Esophagus squamous epithelium (tissue), 5 donors: ENCODE measurements at regions not wholly inside any gene's neighbourhood (a gene's known extent, or its start where the extent isn't known, plus 50 kb on each side); places are given as distances from the start of the nearest gene placed in this dataset.

Source experiments
- DNase-seq: peaks from one replicate; lab custom pipeline; 2025; lab: John Stamatoyannopoulos, UW
- H3K27ac ChIP-seq, 4 donors: fragments of 200-600 bp; sonication (generic); one replicate each; pipeline ENCODE4 v1.5.1; 2016 to 2019; ENCODE audit warnings: mild to moderate bottlenecking in 1 of 4
- H3K27me3 ChIP-seq, 4 donors: fragments of 200-600 bp; sonication (generic); 1 replicate in 3 of 4; 2 replicates in 1 of 4; pipeline versions ENCODE4 v1.5.1 to v1.6.0; 2017 to 2021; ENCODE audit warnings: antibody characterized with exemption in 1 of 4
- H3K36me3 ChIP-seq, 3 donors: fragments of 200-600 bp; sonication (generic); one replicate each; pipeline ENCODE4 v1.5.1; 2016 to 2019
- H3K4me1 ChIP-seq, 3 donors: fragments of 200-600 bp; sonication (generic); one replicate each; pipeline ENCODE4 v1.5.1; 2017 to 2019
- H3K4me3 ChIP-seq, 4 donors: fragments of 200-600 bp; sonication (generic); 1 replicate in 3 of 4; 2 replicates in 1 of 4; pipeline ENCODE4 v1.5.1; 2016 to 2019; ENCODE audit warnings: mild to moderate bottlenecking in 2 of 4, moderate library complexity in 1 of 4
- H3K9me3 ChIP-seq, 3 donors: fragments of 200-600 bp; sonication (generic); one replicate each; pipeline ENCODE4 v1.5.1; 2016 to 2019
- CTCF ChIP-seq, 6 experiments: fragments of 450-650 bp in 4 of 6; fragments of 200-600 bp in 2 of 6; sonication (generic) in 2 of 6; IDR thresholded peaks; one replicate each; pipeline ENCODE4 v1.5.1; 2016 to 2019; ENCODE audit warnings: antibody characterized with exemption in 6 of 6, mild to moderate bottlenecking in 4 of 6, moderate library complexity in 4 of 6
- POLR2A ChIP-seq, 4 donors: fragments of 450-650 bp; IDR thresholded peaks; one replicate each; pipeline ENCODE4 v1.6.1; 2017; ENCODE audit warnings: antibody characterized with exemption in 4 of 4, mild to moderate bottlenecking in 4 of 4, moderate library complexity in 3 of 4
- whole genome bisulfite sequencing, 2 donors: methylation state at CpG; one replicate each; pipeline ENCODE4 v1.1.5; 2018; 5-methylcytosine and 5-hydroxymethylcytosine counted together
- intact Hi-C: fragments of 100-400 bp; cut with DNase I; formaldehyde crosslinking; loops from one replicate; pipeline ENCODE4 v1.15.0; 2022
- donor health status: DM: yes; HTN: yes; CAD: no.

- Histone ChIP-seq H3K9me3 (no peaks in the 10 kb centered on the region), H3K27ac (peak overlapping the region; percentile 61 to 88 (median 84)), H3K4me3 (no peak overlapping the region), H3K36me3 (no peaks in the 10 kb centered on the region), H3K4me1 (peaks cover 0 to 54% (median 35%) of the 10 kb centered on the region in 3 donors), H3K27me3 (no peaks in the 10 kb centered on the region)
- 76 to 78% methylated on average over 6 to 8 of the region's 10 CpGs for WGBS, 2 donors
- no peak for TF ChIP-seq POLR2A (IDR thresholded peaks at IDR 0.05)
- no peak for TF ChIP-seq CTCF (IDR thresholded peaks at IDR 0.05)
- no peak for DNase-seq
- intact Hi-C loops: no loop called here
Measured at GRCh38 chr1:8201331-8201861, 116.5 kb upstream of the SLC45A1 start.

- H3K36me3 ChIP-seq: no peaks in the 10 kb centered on the region
- peak overlapping the region; percentile 61 to 88 (median 84) for H3K27ac ChIP-seq
- intact Hi-C loops: no loop called here
- TF ChIP-seq CTCF (IDR thresholded peaks at IDR 0.05): no peak
- no peak for TF ChIP-seq POLR2A (IDR thresholded peaks at IDR 0.05)
- H3K4me1 ChIP-seq: peaks cover 0 to 54% (median 35%) of the 10 kb centered on the region in 3 donors
- no peaks in the 10 kb centered on the region for H3K27me3 ChIP-seq
- WGBS, 2 donors: 86 to 88% methylated on average over 16 to 18 of the region's 18 CpGs
- no peaks in the 10 kb centered on the region for H3K9me3 ChIP-seq
- H3K4me3 ChIP-seq: no peak overlapping the region
- no peak for DNase-seq
Measured at GRCh38 chr1:8200317-8201115, 117.4 kb upstream of the SLC45A1 start.

- intact Hi-C loops: no loop called here
- peaks cover 0 to 52% (median 32%) of the 10 kb centered on the region in 3 donors for H3K4me1 ChIP-seq
- WGBS, 2 donors: 84 to 89% methylated on average over 6 of the region's 6 CpGs
- H3K9me3 ChIP-seq: no peaks in the 10 kb centered on the region
- no peak for DNase-seq
- no peak overlapping the region for H3K4me3 ChIP-seq
- H3K27me3 ChIP-seq: no peaks in the 10 kb centered on the region
- TF ChIP-seq POLR2A (IDR thresholded peaks at IDR 0.05) (no peak), CTCF (IDR thresholded peaks at IDR 0.05) (no peak)
- H3K36me3 ChIP-seq: no peaks in the 10 kb centered on the region
- peak overlapping the region in 3 of 4 donors; percentile 36 to 61 (median 40) for H3K27ac ChIP-seq
Measured at GRCh38 chr1:8198522-8198921, 119.4 kb upstream of the SLC45A1 start.

GRCh38 chr1:8197493-8198282 is 120.2 kb upstream of the SLC45A1 start:
- Histone ChIP-seq H3K27ac (peak overlapping the region in 3 of 4 donors; percentile 36 to 61 (median 40)), H3K4me1 (peaks cover 0 to 44% (median 27%) of the 10 kb centered on the region in 3 donors), H3K27me3 (no peaks in the 10 kb centered on the region), H3K9me3 (no peaks in the 10 kb centered on the region), H3K36me3 (no peaks in the 10 kb centered on the region), H3K4me3 (no peak overlapping the region)
- WGBS, 2 donors: 26 to 27% methylated on average over 14 to 15 of the region's 20 CpGs
- DNase-seq: no peak
- intact Hi-C loops: no loop called here
- TF ChIP-seq POLR2A (IDR thresholded peaks at IDR 0.05) (no peak), CTCF (IDR thresholded peaks at IDR 0.05) (no peak)
